Sciatic nerve (tissue), 2 donors: ENCODE measurements at regions not wholly inside any gene's neighbourhood (a gene's known extent, or its start where the extent isn't known, plus 50 kb on each side); places are given as distances from the start of the nearest gene placed in this dataset.

Source experiments
- ATAC-seq: fragments of 200-7000 bp; cut with Tn5 transposase; one replicate; pipeline ENCODE4 v1.9.1; 2020; ENCODE audit warnings: mild to moderate bottlenecking, moderate library complexity
- DNase-seq: peaks from one replicate; pipeline ENCODE4 v3.0.0-alpha.2; 2020; ENCODE audit warnings: low spot score
- intact Hi-C: fragments of 100-400 bp; cut with DNase I; formaldehyde crosslinking; loops from one replicate; pipeline ENCODE4 v1.14.2; 2022
- donor health status: DM: no; HTN: no; CAD: no.
- donor health status: DM: no; HTN: no; CAD: no.

DNA sequence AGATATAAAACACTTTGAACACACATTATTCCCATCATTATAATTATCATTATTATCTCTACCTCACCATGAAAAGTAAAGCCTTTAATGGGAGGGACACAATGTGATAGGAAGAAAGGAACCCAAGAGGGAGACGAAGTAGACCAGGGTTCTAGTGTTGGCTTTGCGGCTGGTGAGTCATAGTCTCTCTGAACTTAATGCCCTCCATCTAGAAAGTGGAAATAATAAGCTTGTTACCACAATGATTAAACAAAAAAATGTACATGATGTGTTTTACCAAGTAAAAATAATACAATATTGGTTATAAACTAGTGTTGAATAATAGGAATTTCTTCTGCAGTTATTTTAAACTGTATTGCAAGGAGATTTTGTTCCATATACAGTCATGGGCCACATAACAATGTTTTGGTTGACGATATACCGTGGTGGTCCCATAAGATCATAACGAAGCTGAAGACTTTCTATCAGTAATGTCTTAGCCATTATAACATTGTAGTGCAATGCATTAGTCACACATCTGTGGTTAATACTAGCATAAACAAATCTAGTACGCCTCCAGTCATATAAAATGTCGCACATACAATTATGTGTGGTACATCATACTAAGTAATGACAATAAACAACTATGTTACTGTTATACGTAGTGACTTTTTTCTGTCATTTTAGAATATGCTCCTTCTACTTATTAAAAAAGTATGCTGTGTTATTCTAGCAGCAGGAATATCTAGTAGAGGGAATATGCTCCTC lies 450.6 kb upstream of the SORCS1 start:
- ATAC-seq (no peak), DNase-seq (no peak)
- intact Hi-C loops, result loop anchor here (5.0 kb wide), 1 partner anchor 853 kb away; no protein-coding TSS in a partner anchor

DNA sequence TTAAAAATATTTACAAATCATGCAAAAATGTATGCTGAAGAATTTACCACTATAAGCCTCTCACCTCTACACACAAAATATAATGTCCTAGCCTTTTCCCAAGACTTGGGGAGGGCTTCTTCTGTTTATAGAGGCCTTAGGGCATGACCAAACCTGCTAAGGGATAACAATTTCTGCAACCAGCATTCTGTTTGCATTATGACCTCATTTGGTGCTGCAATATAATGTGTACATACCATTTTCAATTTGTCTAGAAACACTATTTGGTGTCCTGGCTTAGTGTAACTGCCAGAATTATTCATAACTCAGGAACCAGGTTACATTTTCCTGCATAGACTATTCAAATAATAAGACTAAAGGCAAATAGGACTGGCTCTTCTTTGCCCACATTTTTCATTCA lies 446.6 kb upstream of the SORCS1 start:
- ATAC-seq, result no peak
- intact Hi-C loops, result loop anchor here (5.0 kb wide), 1 partner anchor 849 kb away; no protein-coding TSS in a partner anchor
- DNase-seq, result no peak

DNA sequence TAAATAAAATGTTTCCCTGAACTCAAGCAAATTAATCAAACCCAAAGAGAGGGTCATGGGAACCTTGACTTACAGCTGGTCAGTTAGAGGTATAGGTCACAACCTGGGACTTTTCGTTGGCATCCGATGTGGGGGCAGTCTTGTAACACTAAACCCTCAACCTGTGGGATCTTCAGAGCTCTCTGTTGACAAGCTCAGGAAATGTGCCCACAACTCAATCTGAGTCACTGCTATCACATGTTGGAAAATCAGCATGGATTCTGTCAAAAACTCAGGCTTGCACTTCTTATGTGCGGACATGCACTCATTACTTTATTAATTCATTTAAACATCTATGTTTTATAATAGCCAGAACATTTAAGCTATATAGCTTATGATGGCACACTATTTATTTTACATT lies 424.6 kb upstream of the SORCS1 start:
- DNase-seq (no peak), ATAC-seq (no peak)
- intact Hi-C loops, result no loop called here

DNA sequence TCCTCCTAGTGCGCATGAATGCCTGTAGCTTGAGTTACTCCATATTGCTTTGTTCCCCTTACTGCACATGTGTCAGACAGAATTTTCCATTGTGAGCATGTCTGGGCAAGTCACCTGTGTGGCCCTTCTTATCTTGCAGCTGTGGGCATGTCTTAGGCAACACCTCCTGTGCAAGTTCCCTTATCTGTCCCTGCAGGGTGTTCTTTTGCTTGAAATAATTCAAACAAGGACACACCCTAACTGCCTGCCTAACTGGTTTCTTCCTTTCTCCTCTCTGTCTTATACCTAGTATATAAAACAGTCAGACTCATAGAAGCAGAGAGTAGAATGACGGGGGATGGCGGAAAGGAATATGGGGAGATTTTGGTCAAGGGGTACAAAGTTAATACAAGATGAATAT lies 421.1 kb upstream of the SORCS1 start:
- DNase-seq, result no peak
- no peak for ATAC-seq
- intact Hi-C loops, result no loop called here

DNA sequence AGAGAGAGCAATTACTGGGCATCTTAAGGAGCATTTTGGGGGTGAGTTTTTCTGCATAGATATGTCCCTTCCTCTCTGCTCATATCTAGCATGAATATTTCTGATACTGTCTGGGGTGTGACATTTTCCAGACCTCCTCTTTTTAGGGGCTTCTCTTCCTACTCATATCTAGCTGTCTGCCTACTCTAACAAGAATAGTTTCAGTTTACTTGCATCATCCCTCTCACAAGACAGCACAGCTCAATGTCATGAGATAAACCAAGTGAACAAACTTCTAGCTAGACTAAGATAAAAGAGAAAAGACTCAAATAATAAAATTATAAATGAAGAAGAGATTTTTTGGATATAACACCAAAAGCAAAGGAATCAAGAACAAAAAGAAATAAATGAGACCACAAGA lies 419.5 kb upstream of the SORCS1 start:
- intact Hi-C loops, result no loop called here
- no peak for DNase-seq
- no peak for ATAC-seq

DNA sequence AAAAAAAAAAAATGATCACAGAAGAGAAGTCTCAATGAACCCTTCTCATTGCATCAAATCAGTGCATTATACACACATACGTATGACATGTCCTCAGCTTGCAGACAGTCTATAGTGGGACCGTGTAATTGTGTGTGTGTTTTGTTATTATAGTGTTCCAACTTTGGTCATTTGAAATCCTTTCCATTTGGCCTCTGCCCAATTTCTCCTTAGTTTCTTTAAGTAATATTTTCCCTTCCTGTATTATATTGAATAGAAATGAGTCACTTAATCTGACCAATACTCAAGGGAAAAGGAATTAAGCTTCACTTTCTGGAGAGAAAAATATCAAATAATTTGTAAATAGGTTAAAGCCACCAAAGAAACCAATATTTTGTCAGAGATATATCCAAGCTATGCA lies 415.5 kb upstream of the SORCS1 start:
- intact Hi-C loops, result no loop called here
- DNase-seq, result no peak
- ATAC-seq, result no peak

DNA sequence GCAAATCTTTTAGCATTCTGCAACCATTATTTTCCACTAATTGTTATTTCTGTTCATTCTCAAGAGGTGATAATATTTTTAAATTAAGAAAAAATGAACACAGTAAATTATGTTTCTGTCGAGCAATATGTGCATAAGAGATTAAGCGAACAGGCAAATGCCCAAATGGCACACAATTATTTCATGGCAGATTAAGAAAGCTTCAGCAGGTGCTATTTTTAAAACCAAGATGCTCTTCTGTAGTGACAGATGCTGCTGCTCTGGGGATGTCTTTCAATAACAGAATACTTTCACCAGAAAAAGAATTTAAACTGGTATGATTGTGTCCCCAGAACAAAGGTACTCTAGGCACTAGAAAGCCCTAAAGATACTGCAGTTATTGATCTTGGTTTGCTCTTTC lies 412.7 kb upstream of the SORCS1 start:
- intact Hi-C loops, result no loop called here
- DNase-seq (no peak), ATAC-seq (no peak)

DNA sequence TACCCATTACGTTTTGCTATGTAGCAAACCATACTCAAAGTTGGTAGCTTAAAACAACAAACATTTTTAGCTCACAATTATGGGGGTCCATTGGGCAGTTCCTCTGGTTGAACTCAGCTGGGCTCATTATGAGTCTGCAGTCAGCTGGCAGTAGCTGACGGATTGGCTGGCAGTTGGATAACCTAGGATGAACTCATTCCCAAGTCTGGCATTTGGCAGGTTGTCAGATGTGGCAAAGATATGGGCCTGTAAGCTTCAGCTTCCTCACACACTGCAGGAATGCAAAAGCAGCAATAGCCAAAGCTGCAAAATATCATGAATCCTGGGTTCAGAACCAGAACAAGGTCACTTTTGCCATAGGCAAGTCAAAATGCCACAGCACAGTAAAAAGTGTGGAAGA lies 412.2 kb upstream of the SORCS1 start:
- DNase-seq (no peak), ATAC-seq (no peak)
- intact Hi-C loops, result no loop called here

DNA sequence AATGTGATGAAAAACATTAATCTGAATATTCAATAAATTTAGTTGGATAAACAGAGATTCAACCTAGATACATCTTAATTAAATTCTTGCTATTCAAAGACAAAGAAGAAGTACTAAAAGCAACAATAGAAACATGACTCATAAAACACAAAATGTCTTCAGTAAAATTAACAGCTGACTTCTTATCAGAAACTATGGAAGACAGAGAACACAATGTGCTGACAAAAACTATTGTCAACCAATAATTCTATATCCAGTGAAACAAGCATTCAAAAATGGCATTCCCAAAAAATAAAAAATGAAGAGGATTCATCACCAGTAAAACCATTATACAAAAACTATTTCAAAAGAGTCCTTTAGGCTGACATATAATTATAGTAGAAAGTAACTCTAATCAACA lies 400.5 kb upstream of the SORCS1 start:
- intact Hi-C loops, result no loop called here
- ATAC-seq (no peak), DNase-seq (no peak)

DNA sequence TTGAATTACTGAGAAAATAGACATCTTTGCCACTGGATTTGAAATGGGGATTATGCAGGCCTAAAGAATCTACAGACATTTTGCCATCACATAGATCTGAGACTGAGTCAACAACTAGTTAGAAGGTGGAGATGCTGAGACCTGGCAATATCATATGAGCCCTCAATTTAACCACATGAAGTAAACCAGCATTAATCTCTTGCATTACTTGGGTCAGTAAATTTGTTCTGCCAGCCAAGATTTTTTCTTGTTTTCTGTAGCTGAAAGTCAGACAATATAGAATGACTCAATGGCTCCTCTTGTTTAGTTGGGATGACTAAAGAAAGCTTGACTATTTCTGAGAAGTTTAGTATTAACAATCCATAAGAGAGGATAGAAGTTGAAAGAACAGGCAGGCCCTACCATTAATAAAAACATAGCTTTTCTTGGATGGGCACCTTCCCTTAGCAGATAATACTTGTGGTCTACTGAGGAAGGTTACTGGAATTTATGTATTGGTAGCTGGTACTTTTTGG lies 396.7 kb upstream of the SORCS1 start:
- ATAC-seq, result no peak
- intact Hi-C loops, result no loop called here
- DNase-seq, result no peak

DNA sequence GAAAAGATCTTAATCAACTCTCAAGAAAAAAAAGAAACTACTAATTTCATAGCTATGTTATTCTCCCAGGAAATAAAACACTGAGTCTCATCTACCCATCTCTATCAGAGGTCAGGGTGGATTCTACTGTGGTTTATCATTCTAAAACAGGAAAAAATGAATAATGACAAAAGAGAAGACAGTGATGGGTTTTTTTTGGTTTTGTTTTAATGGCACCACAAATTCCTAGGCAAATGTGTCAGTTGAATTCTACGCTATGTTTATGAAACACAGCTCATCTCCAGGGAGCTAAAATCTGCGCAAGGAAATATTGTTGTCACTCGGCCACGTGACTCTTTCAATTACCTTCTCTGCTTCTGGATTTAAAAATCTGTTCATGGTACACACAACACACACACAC lies 393.4 kb upstream of the SORCS1 start:
- DNase-seq, result no peak
- no peak for ATAC-seq
- intact Hi-C loops, result no loop called here

DNA sequence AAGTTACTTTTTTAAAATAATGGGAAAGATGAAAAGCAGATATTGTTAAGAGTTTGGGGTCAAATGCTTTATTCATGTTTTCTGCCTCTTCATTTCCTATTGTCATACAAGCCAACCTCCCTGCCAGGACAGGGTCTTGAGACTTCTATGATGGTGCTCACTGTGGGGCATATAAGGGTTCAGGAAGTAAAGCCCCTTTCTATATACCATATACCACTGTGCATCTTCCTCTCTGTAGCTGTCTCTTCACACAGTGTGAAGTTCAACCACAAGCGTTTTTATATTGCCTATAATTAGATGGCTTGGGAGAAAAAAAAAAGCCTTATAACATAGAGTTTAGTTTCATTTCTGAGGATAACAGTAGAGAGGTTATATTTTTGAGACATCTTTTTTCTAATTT lies 389.8 kb upstream of the SORCS1 start:
- no peak for ATAC-seq
- intact Hi-C loops, result no loop called here
- DNase-seq, result no peak

DNA sequence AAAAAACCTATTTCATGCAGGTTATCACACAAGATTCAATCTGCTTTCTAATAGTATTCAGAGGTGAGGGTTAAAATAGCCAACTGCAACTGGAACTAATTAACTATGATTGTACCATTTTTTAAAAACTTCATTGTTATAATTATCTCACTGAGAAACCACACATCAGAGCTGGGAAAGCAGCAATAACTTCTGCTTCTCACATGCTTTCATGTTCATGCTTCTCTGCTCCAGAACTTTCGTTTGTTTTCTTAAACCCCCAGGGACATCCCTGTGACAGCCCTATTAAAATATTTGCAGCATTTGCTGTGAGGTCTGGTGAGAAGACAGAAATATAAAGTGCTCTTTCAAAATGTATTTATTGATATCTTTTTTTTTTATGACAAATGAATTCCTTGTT lies 389.0 kb upstream of the SORCS1 start:
- DNase-seq (no peak), ATAC-seq (no peak)
- intact Hi-C loops, result no loop called here

DNA sequence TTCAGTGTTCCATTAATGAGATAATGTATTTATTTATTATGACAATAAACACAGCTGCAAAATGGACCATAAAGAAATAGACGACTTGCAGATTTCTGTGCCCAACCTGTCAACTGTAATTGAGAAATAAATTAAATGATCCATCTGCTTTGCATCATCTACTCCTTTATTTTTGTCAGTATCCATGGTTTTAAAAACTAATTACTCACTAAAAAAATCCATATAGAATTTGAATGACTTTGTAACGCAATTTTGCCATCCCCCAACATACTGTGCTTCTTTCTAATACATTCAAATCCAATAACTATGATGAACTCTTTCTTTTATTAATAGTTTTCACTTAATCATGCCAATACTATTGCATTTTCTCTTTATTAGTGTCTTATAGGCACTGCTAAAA lies 388.5 kb upstream of the SORCS1 start:
- intact Hi-C loops, result no loop called here
- no peak for DNase-seq
- no peak for ATAC-seq

DNA sequence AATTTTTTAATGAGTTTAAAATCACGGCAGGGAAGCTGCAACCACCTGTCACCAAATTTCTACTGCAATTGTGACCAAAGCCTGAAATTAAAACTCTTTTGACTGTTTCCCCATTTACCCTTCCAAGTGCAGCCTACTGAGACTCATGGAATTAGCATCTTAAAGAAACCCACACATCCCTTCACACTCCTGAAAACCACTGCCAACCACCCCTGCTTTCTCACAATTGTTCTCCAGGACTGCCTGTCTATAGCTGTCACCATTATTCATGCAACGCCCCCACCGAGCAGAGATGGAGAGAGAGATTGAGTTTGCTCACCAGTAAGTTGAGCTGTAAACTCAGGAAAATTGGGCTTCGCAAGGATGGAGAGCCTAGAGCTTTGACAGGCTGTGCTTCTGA lies 383.8 kb upstream of the SORCS1 start:
- DNase-seq (no peak), ATAC-seq (no peak)
- intact Hi-C loops, result no loop called here

DNA sequence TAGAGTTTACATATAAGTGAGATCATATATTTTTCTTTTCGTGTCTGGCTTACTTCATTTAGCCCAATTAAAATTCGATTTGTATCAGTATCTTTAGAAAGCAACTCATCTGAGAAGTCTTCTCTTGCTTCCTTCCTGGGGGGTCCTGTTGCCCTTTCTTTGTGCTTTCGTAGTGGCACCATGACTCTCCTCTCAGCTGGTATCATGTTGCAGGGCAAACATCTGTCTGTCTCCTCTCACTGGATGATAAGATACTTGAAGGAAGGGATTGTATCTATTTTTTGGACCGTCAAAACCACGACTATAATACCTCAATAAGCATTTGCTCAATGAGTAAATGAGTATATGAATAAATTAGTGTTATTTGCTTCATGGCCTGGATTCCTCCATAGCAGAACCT lies 382.5 kb upstream of the SORCS1 start:
- no peak for ATAC-seq

DNA sequence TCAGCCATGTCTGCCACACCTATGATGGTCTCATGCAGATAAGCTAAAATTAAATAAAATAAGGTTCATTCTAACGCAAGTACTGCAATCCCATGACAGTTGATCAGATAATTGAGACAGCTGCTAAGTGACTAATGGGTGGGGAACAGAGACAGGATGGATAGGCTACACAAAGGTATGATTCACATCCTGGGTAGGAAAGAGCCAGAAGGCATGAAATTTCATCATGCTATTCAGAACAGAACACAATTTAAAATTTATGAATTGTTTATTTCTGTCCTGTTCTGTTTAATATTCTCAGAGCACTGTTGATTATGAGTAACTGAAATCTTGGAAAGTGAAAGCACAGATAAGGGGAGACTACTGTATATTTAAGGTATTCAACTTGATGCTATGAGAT lies 381.8 kb upstream of the SORCS1 start:
- intact Hi-C loops, result no loop called here
- no peak for ATAC-seq
- no peak for DNase-seq

More for the DNA sequence above, 382.5 kb upstream of the SORCS1 start:
- DNase-seq, result no peak
- intact Hi-C loops, result no loop called here

DNA sequence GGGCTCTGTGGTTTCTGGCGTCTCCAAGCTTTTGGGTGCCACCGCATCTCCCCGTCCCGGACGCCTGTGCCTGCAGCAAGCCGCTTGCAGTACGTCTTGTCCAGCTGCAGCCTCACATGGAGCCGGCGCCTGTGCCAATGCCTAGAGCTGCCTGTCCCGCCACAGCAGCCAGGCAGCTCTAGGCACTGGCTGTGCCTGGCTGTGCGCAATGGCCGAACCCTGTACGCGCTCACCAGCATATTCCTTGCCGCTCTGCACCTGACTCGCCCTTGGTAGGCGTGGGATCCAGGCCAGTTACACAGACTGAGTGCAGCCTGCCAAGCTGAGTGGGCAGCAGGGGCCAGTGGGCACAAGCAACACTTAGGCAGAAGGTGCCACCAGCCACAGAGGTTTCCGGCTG lies 381.2 kb upstream of the SORCS1 start:
- ATAC-seq, result no peak
- intact Hi-C loops, result no loop called here
- no peak for DNase-seq

DNA sequence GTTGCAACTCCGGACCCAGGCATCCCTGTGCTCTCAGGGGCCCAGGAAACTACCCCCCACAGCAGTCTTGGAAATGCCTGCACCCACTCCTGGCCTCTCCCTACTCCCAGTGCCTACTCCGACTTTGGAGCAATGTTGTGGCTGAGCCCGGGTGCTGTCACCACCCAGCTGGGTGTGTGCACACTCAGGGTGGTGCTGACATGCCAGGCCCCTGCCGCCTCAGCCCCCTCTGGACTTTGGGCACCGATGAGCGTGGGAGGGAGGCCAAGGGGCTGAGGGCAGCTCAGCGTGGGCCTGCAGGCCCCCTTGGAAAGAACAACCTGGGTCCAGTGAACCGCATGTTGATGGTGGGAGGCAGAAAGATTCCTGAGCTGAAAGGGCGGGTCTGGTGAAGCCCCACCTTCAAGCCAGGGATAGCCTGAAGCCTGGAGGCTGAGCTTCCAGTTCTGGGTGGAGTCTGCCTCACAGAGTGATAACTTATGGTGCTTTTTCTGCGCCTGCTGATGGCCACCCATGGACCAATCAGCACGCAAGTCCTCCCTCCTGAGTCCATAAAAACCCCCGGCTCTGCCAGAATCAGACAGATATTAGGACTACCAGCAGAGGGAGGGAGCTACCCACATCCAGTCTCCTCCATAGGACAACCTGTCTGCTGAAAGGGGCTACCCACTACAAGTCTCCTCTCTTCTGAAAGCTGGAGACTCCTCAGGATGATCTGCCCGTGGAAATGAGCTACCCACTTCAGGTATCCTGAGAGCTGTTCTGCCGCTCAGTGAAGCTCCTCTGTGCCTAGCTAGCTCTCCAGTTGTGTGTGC lies 380.4 kb upstream of the SORCS1 start:
- ATAC-seq (no peak), DNase-seq (no peak)
- intact Hi-C loops, result no loop called here

DNA sequence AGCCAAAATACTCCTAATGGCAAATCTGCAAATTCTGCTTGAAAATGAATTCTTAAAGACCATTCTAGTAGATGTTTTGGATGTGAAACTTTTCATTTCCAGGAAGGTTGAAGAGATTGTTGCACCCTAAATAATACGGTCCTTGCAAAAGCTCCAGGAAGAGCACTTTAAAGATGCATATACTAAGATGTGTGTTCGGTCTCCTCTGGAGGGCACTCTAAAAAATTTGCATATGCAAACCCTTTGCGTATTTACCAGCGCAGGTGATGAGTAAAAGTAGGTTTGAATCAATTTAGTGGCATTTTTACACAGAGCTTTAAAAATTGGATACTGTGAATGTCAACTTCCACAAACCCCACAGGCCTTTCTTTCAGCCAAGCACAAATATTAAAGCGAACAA lies 378.1 kb upstream of the SORCS1 start:
- DNase-seq, result no peak
- intact Hi-C loops, result no loop called here
- ATAC-seq, result no peak
